Gastrocnemius medialis (tissue), 4 donors: ENCODE measurements at regions not wholly inside any gene's neighbourhood (a gene's known extent, or its start where the extent isn't known, plus 50 kb on each side); places are given as distances from the start of the nearest gene placed in this dataset.

ENCODE experiments used
- ATAC-seq, 2 donors: fragments of 150-250 bp; one replicate each; pipeline ENCODE4 v1.9.1; 2016
- DNase-seq, 2 donors: peaks; one replicate each; pipeline ENCODE4 v3.0.0-alpha.2; 2019
- H3K27ac ChIP-seq, 4 donors: fragments of 200-600 bp; sonication (generic); 1 replicate in 1 of 4; 2 replicates in 3 of 4; pipeline ENCODE4 v1.5.1; 2016 to 2018; ENCODE audit warnings: mild to moderate bottlenecking in 2 of 4, moderate library complexity in 1 of 4
- H3K27me3 ChIP-seq, 3 donors: fragments of 200-600 bp; sonication (generic) in 2 of 3; 1 replicate in 1 of 3; 2 replicates in 2 of 3; pipeline versions ENCODE4 v1.5.1 to v1.6.0; 2016 to 2019; ENCODE audit warnings: mild to moderate bottlenecking in 1 of 3, moderate library complexity in 1 of 3
- H3K36me3 ChIP-seq, 2 donors: fragments of 200-600 bp; sonication (generic) in 1 of 2; one replicate each; pipeline ENCODE4 v1.5.1; 2017 to 2018
- H3K4me1 ChIP-seq, 2 donors: fragments of 200-600 bp; sonication (generic) in 1 of 2; one replicate each; pipeline ENCODE4 v1.5.1; 2016 to 2017; ENCODE audit warnings: mild to moderate bottlenecking in 2 of 2
- H3K4me3 ChIP-seq, 4 donors: fragments of 200-600 bp; sonication (generic) in 3 of 4; 1 replicate in 1 of 4; 2 replicates in 3 of 4; pipeline ENCODE4 v1.5.1; 2016 to 2019; ENCODE audit warnings: mild to moderate bottlenecking in 2 of 4
- H3K9me3 ChIP-seq, 3 donors: fragments of 200-600 bp; sonication (generic) in 2 of 3; 1 replicate in 1 of 3; 2 replicates in 2 of 3; pipeline ENCODE4 v1.5.1; 2016 to 2019
- POLR2A ChIP-seq, 2 donors: fragments of 450-650 bp; IDR thresholded peaks; one replicate each; pipeline ENCODE4 v1.6.1; 2017; ENCODE audit warnings: antibody characterized with exemption in 2 of 2, mild to moderate bottlenecking in 2 of 2, moderate library complexity in 2 of 2
- in situ Hi-C, 4 donors: fragments of 200-750 bp; cut with MboI; loops; one replicate each; pipeline versions ENCODE4 v1.15.0 to v1.8.0; 2017; ENCODE audit warnings: low sequenced_read_pairs in 4 of 4
- intact Hi-C: fragments of 100-400 bp; cut with DNase I; formaldehyde crosslinking; loops from one replicate; pipeline ENCODE4 v1.15.1; 2023; ENCODE audit warnings: low total_unique reads
- TF ChIP-seq, protein P1 (sequence below), 5 experiments: fragments of 450-650 bp in 3 of 5; fragments of 200-600 bp in 2 of 5; sonication (generic) in 2 of 5; IDR thresholded peaks in 4 of 5; conservative IDR thresholded peaks in 1 of 5; 1 replicate in 4 of 5; 2 replicates in 1 of 5; pipeline ENCODE4 v1.5.1; 2016 to 2019; ENCODE audit warnings: antibody characterized with exemption in 5 of 5, mild to moderate bottlenecking in 3 of 5, moderate library complexity in 3 of 5

DNA sequence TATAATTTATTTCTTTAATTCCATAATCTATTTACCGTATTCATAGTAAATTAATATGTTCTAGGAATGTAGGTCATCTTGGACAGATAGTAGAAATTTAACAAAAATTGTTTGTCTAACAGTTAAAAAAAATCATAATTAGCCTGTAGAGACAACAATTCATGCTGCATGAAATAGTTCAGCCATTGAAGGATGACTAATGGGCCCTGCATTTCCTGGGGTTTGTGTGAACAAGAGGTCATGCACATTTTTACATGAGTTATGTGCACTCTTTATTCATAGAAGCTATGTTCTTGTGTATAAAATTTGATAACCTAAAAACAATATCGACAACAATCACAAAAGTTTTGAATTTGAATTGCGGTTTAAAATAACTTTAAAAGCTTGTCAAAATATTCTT is 1663.6 kb downstream of the SUCLG1 start:
- Histone ChIP-seq H3K4me3 (no peak overlapping the region), H3K27ac (no peak overlapping the region), H3K27me3 (no peaks in the 10 kb centered on the region), H3K9me3 (no peaks in the 10 kb centered on the region), H3K4me1 (no peaks in the 10 kb centered on the region), H3K36me3 (no peaks in the 10 kb centered on the region)
- in situ Hi-C loops = no loop called here
- no peak for ATAC-seq
- TF ChIP-seq, protein P1, sequence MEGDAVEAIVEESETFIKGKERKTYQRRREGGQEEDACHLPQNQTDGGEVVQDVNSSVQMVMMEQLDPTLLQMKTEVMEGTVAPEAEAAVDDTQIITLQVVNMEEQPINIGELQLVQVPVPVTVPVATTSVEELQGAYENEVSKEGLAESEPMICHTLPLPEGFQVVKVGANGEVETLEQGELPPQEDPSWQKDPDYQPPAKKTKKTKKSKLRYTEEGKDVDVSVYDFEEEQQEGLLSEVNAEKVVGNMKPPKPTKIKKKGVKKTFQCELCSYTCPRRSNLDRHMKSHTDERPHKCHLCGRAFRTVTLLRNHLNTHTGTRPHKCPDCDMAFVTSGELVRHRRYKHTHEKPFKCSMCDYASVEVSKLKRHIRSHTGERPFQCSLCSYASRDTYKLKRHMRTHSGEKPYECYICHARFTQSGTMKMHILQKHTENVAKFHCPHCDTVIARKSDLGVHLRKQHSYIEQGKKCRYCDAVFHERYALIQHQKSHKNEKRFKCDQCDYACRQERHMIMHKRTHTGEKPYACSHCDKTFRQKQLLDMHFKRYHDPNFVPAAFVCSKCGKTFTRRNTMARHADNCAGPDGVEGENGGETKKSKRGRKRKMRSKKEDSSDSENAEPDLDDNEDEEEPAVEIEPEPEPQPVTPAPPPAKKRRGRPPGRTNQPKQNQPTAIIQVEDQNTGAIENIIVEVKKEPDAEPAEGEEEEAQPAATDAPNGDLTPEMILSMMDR (IDR thresholded peaks at IDR 0.05 in 4 of 5, conservative IDR thresholded peaks at IDR 0.05 in 1 of 5) = no peak
- no peak for TF ChIP-seq POLR2A (IDR thresholded peaks at IDR 0.05)
- intact Hi-C loops = no loop called here
- DNase-seq = no peak

GRCh38 chr2:82793711-82794435 is 1665.2 kb downstream of the SUCLG1 start:
- TF ChIP-seq, protein P1 (IDR thresholded peaks at IDR 0.05 in 4 of 5, conservative IDR thresholded peaks at IDR 0.05 in 1 of 5) = no peak
- no peak for TF ChIP-seq POLR2A (IDR thresholded peaks at IDR 0.05)
- H3K4me1 ChIP-seq = no peaks in the 10 kb centered on the region
- in situ Hi-C loops = no loop called here
- H3K27me3 ChIP-seq = no peaks in the 10 kb centered on the region
- no peak overlapping the region for H3K4me3 ChIP-seq
- no peaks in the 10 kb centered on the region for H3K36me3 ChIP-seq
- ATAC-seq (no peak), DNase-seq (no peak)
- H3K27ac ChIP-seq = no peak overlapping the region
- H3K9me3 ChIP-seq = no peaks in the 10 kb centered on the region
- intact Hi-C loops = no loop called here

GRCh38 chr2:82792316-82792715 is 1666.8 kb downstream of the SUCLG1 start:
- TF ChIP-seq POLR2A (IDR thresholded peaks at IDR 0.05) = no peak
- TF ChIP-seq, protein P1 (IDR thresholded peaks at IDR 0.05 in 4 of 5, conservative IDR thresholded peaks at IDR 0.05 in 1 of 5) = no peak
- Histone ChIP-seq H3K4me1 (no peaks in the 10 kb centered on the region), H3K4me3 (no peak overlapping the region), H3K27me3 (no peaks in the 10 kb centered on the region), H3K9me3 (no peaks in the 10 kb centered on the region), H3K27ac (no peak overlapping the region), H3K36me3 (no peaks in the 10 kb centered on the region)
- intact Hi-C loops = no loop called here
- no peak for DNase-seq
- in situ Hi-C loops = no loop called here
- no peak for ATAC-seq

DNA sequence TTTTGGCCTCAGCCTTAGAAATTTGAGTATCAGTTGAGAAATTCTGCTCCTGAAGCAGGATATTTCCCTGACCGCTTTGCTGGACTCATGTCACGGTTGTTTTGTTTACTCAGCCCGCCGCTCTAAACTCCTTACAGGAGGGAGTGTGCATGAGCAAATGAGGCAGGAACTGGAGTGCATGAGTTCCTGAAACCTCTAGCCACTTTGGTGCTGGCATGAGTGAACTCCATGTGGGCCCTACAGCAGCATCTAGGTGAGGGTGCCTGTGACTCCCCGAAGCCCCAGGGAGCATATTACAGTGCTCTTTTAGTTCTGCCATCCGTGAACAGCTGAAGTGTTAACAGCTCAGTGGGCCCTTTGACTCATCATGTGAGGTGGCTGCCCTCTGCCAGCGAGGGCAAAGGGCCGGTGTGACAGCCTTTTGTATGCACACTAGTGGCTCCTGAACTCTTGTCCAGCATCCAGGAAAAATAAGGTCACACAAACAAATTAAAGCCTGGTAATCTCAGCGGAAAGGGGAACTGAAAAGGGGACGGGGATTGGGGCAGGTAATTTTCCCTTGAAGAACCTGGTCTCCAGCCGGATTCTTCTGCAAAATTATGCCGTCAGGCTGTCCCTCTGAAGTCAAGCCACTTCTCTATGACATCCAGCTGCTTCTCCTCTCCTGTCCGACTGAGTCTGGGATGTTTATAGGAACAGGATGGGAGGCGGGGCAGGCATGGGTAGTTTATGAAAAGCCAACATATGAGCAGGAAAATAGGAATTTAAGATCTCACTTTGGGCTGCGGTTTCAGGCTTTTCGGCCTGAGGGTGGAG is 1668.7 kb downstream of the SUCLG1 start:
- Histone ChIP-seq H3K9me3 (no peaks in the 10 kb centered on the region), H3K27me3 (no peaks in the 10 kb centered on the region), H3K4me1 (no peaks in the 10 kb centered on the region), H3K36me3 (no peaks in the 10 kb centered on the region), H3K4me3 (no peak overlapping the region), H3K27ac (no peak overlapping the region)
- TF ChIP-seq, protein P1 (IDR thresholded peaks at IDR 0.05 in 4 of 5, conservative IDR thresholded peaks at IDR 0.05 in 1 of 5) = no peak
- TF ChIP-seq POLR2A (IDR thresholded peaks at IDR 0.05) = no peak
- in situ Hi-C loops = no loop called here
- ATAC-seq = no peak
- no peak for DNase-seq
- intact Hi-C loops = no loop called here
